Chondrocyte (in vitro differentiated cells): ENCODE measurements at regions not wholly inside any gene's neighbourhood (a gene's known extent, or its start where the extent isn't known, plus 50 kb on each side); places are given as distances from the start of the nearest gene placed in this dataset.
A peak's percentile ranks its signal among the peaks of the same experiment; 100 is the strongest.

ENCODE experiments used
- DNase-seq: peaks from one replicate; pipeline ENCODE4 v3.0.0; 2021; ENCODE audit warnings: mixed read lengths, low spot score
- H3K27ac Mint-ChIP-seq: one replicate; pipeline ENCODE4 v1.8.0; 2021; ENCODE audit warnings: mild to moderate bottlenecking, moderate library complexity, mixed read lengths; ENCODE audit not compliant: unreplicated experiment
- H3K27me3 Mint-ChIP-seq: 2 replicates; pipeline ENCODE4 v1.8.0; 2021; ENCODE audit warnings: low read depth, mixed read lengths
- H3K36me3 Mint-ChIP-seq: 2 replicates; pipeline ENCODE4 v1.8.0; 2021; ENCODE audit warnings: low read depth, mixed read lengths
- H3K4me1 Mint-ChIP-seq: 2 replicates; pipeline ENCODE4 v1.8.0; 2021; ENCODE audit warnings: low read depth, mild to moderate bottlenecking, mixed read lengths
- H3K4me3 Mint-ChIP-seq: one replicate; pipeline ENCODE4 v1.8.0; 2021; ENCODE audit warnings: mild to moderate bottlenecking, moderate library complexity, mixed read lengths; ENCODE audit not compliant: unreplicated experiment
- H3K9me3 Mint-ChIP-seq: 2 replicates; pipeline ENCODE4 v1.8.0; 2021; ENCODE audit warnings: low read depth, mixed read lengths
- CTCF ChIP-seq: fragments of 200-600 bp; sonication (generic); IDR thresholded peaks from 2 replicates; pipeline ENCODE4 v1.5.0; 2021; ENCODE audit warnings: antibody characterized with exemption, mild to moderate bottlenecking, moderate library complexity

- Mint-ChIP-seq H3K4me3 (no peak overlapping the region), H3K4me1 (peaks cover 13% of the 10 kb centered on the region), H3K36me3 (no peaks in the 10 kb centered on the region), H3K9me3 (no peaks in the 10 kb centered on the region), H3K27ac (no peak overlapping the region), H3K27me3 (no peaks in the 10 kb centered on the region)
- no peak for DNase-seq
- no peak for TF ChIP-seq CTCF
These were observed 124.1 kb upstream of the RASGRP1 start for GRCh38 chr15:38688761-38689160.

GRCh38 chr15:38689522-38689921, 124.9 kb upstream of the RASGRP1 start:
- H3K27ac Mint-ChIP-seq = no peak overlapping the region
- H3K36me3 Mint-ChIP-seq = no peaks in the 10 kb centered on the region
- DNase-seq = no peak
- H3K27me3 Mint-ChIP-seq = no peaks in the 10 kb centered on the region
- peaks cover 2% of the 10 kb centered on the region for H3K9me3 Mint-ChIP-seq
- no peak overlapping the region for H3K4me3 Mint-ChIP-seq
- peaks cover 13% of the 10 kb centered on the region for H3K4me1 Mint-ChIP-seq
- TF ChIP-seq CTCF = no peak

- no peak for TF ChIP-seq CTCF
- Mint-ChIP-seq H3K27me3 (no peaks in the 10 kb centered on the region), H3K36me3 (no peaks in the 10 kb centered on the region), H3K4me3 (no peak overlapping the region), H3K27ac (no peak overlapping the region), H3K9me3 (peaks cover 2% of the 10 kb centered on the region), H3K4me1 (peaks cover 13% of the 10 kb centered on the region)
- no peak for DNase-seq
These were observed 125.6 kb upstream of the RASGRP1 start for GRCh38 chr15:38690216-38690615.

- H3K36me3 Mint-ChIP-seq = no peaks in the 10 kb centered on the region
- H3K27me3 Mint-ChIP-seq = no peaks in the 10 kb centered on the region
- peaks cover 13% of the 10 kb centered on the region for H3K4me1 Mint-ChIP-seq
- no peak for DNase-seq
- H3K4me3 Mint-ChIP-seq = no peak overlapping the region
- TF ChIP-seq CTCF = peak; percentile 89
- peaks cover 2% of the 10 kb centered on the region for H3K9me3 Mint-ChIP-seq
- H3K27ac Mint-ChIP-seq = no peak overlapping the region
These were observed 126.2 kb upstream of the RASGRP1 start for GRCh38 chr15:38690719-38691332.

GRCh38 chr15:38691377-38691776, 126.8 kb upstream of the RASGRP1 start:
- Mint-ChIP-seq H3K9me3 (peaks cover 2% of the 10 kb centered on the region), H3K4me3 (no peak overlapping the region), H3K27me3 (no peaks in the 10 kb centered on the region), H3K36me3 (no peaks in the 10 kb centered on the region), H3K4me1 (peaks cover 13% of the 10 kb centered on the region), H3K27ac (no peak overlapping the region)
- TF ChIP-seq CTCF = no peak
- DNase-seq = no peak
